ENCODE measurements at regions not wholly inside any gene's neighbourhood (a gene's known extent, or its start where the extent isn't known, plus 50 kb on each side); places are given as distances from the start of the nearest gene placed in this dataset.

DNA sequence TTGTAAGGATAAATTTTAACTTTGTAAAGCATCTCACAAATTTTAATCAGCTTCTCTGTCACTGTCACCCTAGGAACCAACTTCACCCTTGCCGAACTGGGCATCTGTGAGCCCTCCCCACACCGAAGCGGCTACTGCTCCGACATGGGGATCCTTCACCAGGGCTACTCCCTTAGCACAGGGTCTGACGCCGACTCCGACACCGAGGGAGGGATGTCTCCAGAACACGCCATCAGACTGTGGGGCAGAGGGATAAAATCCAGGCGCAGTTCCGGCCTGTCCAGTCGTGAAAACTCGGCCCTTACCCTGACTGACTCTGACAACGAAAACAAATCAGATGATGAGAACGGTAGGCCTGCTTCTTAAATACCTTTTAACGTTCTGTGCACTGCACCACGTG, 916.3 kb upstream of the WWC1 start:
- TF ChIP-seq, protein P1, sequence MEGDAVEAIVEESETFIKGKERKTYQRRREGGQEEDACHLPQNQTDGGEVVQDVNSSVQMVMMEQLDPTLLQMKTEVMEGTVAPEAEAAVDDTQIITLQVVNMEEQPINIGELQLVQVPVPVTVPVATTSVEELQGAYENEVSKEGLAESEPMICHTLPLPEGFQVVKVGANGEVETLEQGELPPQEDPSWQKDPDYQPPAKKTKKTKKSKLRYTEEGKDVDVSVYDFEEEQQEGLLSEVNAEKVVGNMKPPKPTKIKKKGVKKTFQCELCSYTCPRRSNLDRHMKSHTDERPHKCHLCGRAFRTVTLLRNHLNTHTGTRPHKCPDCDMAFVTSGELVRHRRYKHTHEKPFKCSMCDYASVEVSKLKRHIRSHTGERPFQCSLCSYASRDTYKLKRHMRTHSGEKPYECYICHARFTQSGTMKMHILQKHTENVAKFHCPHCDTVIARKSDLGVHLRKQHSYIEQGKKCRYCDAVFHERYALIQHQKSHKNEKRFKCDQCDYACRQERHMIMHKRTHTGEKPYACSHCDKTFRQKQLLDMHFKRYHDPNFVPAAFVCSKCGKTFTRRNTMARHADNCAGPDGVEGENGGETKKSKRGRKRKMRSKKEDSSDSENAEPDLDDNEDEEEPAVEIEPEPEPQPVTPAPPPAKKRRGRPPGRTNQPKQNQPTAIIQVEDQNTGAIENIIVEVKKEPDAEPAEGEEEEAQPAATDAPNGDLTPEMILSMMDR (conservative IDR thresholded peaks at IDR 0.05; ENCODE audit: low read length): no peak
- no peak for TF ChIP-seq EZH2phosphoT487 (IDR thresholded peaks at IDR 0.05; ENCODE audit: borderline replicate concordance, low read depth, low read length)
- no peak overlapping the region for H3K4me3 ChIP-seq (ENCODE audit: low read depth, low read length, poor library complexity, severe bottlenecking)
- H3K4me2 ChIP-seq (ENCODE audit: low read length): no peak overlapping the region
- intact Hi-C loops (cut with micrococcal nuclease; ENCODE audit: unreplicated experiment): no loop called here
- no peaks in the 10 kb centered on the region for H3K9me2 ChIP-seq (ENCODE audit: insufficient read depth, low read length)
- H3K9me3 ChIP-seq (ENCODE audit: low read length): no peaks in the 10 kb centered on the region
- no peak overlapping the region for H2AFZ ChIP-seq (ENCODE audit: low read length)
- H3K27ac ChIP-seq (ENCODE audit: low read depth, low read length, poor library complexity, severe bottlenecking): no peak overlapping the region
- H3K79me2 ChIP-seq (ENCODE audit: insufficient read depth, low read depth, low read length): no peaks in the 10 kb centered on the region
- H3K4me1 ChIP-seq (ENCODE audit: insufficient read depth, low read length, poor library complexity, severe bottlenecking): no peaks in the 10 kb centered on the region
- no peak for DNase-seq (ENCODE audit: low spot score)
- ChIA-PET CTCF (ENCODE audit: unreplicated experiment) (no interaction called here), POLR2A (no interaction called here)
- no TSS peak for BruUV-seq (replicated peaks)
- no peaks in the 10 kb centered on the region for H4K20me1 ChIP-seq (ENCODE audit: insufficient read depth, low read length)
- H3K36me3 ChIP-seq (ENCODE audit: insufficient read depth, low read length): no peaks in the 10 kb centered on the region

DNA sequence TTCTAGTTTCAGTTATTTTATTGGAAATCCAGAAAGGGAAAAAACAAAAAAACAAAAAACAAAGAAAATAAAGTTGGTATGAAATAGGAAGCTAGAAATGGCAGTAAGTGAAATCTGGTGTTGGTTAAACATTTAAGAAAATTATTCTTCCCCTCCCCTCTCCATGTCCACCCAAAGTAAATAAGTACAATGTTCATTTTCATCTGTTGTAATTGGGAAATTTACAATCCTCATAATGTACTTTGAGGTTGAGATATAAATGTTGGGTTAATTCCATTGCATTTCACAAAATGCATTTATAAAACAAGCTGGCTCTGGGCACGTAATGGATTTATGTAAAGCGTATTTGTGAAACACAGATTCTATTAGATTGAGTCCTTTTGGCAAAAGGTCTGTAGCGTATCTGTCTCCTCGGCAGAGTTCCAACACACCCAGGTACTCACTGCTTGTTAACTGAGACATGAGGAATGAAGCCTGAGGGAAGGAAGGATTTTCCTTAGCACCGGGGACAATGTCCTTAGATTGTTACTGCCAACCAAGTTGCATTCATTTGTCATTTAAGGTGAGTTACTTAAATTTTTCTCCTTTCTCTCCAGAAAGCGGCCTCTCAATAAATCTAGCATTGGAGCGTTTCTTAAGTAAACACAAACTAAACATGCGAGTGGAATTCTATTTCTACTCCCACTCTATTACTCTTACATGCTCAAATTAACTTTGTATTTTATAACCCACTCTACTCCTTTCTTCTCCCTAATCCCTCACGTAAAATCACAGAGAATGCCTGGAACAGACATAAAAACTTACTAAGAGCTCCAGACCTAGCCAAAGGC, 912.3 kb upstream of the WWC1 start:
- H4K20me1 ChIP-seq (ENCODE audit: insufficient read depth, low read length): no peaks in the 10 kb centered on the region
- H3K9me3 ChIP-seq (ENCODE audit: low read length): no peaks in the 10 kb centered on the region
- H3K27ac ChIP-seq (ENCODE audit: low read depth, low read length, poor library complexity, severe bottlenecking): no peak overlapping the region
- no TSS peak for BruUV-seq (replicated peaks)
- DNase-seq (ENCODE audit: low spot score): no peak
- ChIA-PET CTCF (ENCODE audit: unreplicated experiment) (no interaction called here), POLR2A (interaction anchor here (0.7 to 0.8 kb wide), 2 partner anchors 20 to 60 kb away, joined by 3 to 4 read pairs; no protein-coding TSS in a partner anchor)
- intact Hi-C loops (cut with micrococcal nuclease; ENCODE audit: unreplicated experiment): no loop called here
- H3K79me2 ChIP-seq (ENCODE audit: insufficient read depth, low read depth, low read length): no peaks in the 10 kb centered on the region
- H3K36me3 ChIP-seq (ENCODE audit: insufficient read depth, low read length): no peaks in the 10 kb centered on the region
- no peaks in the 10 kb centered on the region for H3K4me1 ChIP-seq (ENCODE audit: insufficient read depth, low read length, poor library complexity, severe bottlenecking)
- H2AFZ ChIP-seq (ENCODE audit: low read length): no peak overlapping the region
- no peak overlapping the region for H3K4me2 ChIP-seq (ENCODE audit: low read length)
- no peak overlapping the region for H3K4me3 ChIP-seq (ENCODE audit: low read depth, low read length, poor library complexity, severe bottlenecking)
- TF ChIP-seq EZH2phosphoT487 (IDR thresholded peaks at IDR 0.05; ENCODE audit: borderline replicate concordance, low read depth, low read length): no peak
- TF ChIP-seq, protein P1 (conservative IDR thresholded peaks at IDR 0.05; ENCODE audit: low read length): no peak
- H3K9me2 ChIP-seq (ENCODE audit: insufficient read depth, low read length): no peaks in the 10 kb centered on the region

DNA sequence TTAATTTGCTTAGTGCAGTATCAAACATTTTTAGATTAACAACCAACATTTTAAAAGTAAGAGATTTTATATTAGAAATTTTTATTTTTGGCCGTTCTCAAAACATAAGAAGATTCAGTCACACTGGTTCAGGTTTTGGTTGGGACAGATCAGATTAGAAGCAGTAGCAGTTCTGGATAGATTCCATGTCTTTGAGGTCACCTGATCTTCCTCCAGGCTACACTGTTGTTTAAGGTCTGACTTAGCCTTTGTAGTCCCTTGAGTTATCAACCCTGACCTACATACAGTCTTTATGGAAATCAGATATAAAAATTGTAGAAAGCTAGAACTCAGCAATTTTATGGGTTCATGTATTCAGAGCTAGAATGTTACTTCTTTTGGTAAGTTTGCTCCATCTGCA, 910.0 kb upstream of the WWC1 start:
- POLR2A ChIA-PET: no interaction called here
- no peak overlapping the region for H3K27ac ChIP-seq (ENCODE audit: low read depth, low read length, poor library complexity, severe bottlenecking)
- DNase-seq (ENCODE audit: low spot score): no peak
- CTCF ChIA-PET (ENCODE audit: unreplicated experiment): no interaction called here
- BruUV-seq (replicated peaks): no TSS peak
- no peak for TF ChIP-seq EZH2phosphoT487 (IDR thresholded peaks at IDR 0.05; ENCODE audit: borderline replicate concordance, low read depth, low read length)
- TF ChIP-seq, protein P1 (conservative IDR thresholded peaks at IDR 0.05; ENCODE audit: low read length): no peak
- H3K36me3 ChIP-seq (ENCODE audit: insufficient read depth, low read length): no peaks in the 10 kb centered on the region
- H3K4me3 ChIP-seq (ENCODE audit: low read depth, low read length, poor library complexity, severe bottlenecking): no peak overlapping the region
- H4K20me1 ChIP-seq (ENCODE audit: insufficient read depth, low read length): no peaks in the 10 kb centered on the region
- intact Hi-C loops (cut with micrococcal nuclease; ENCODE audit: unreplicated experiment): no loop called here
- no peaks in the 10 kb centered on the region for H3K4me1 ChIP-seq (ENCODE audit: insufficient read depth, low read length, poor library complexity, severe bottlenecking)
- no peaks in the 10 kb centered on the region for H3K9me2 ChIP-seq (ENCODE audit: insufficient read depth, low read length)
- H2AFZ ChIP-seq (ENCODE audit: low read length): no peak overlapping the region
- no peak overlapping the region for H3K4me2 ChIP-seq (ENCODE audit: low read length)
- no peaks in the 10 kb centered on the region for H3K9me3 ChIP-seq (ENCODE audit: low read length)
- H3K79me2 ChIP-seq (ENCODE audit: insufficient read depth, low read depth, low read length): no peaks in the 10 kb centered on the region
